ENCODE measurements at regions not wholly inside any gene's neighbourhood (a gene's known extent, or its start where the extent isn't known, plus 50 kb on each side); places are given as distances from the start of the nearest gene placed in this dataset.

- TF ChIP-seq POLR2A (IDR thresholded peaks at IDR 0.05) (no peak), CTCF (IDR thresholded peaks at IDR 0.05) (no peak)
These were observed 112.4 kb upstream of the SLC38A4 start for GRCh38 chr12:46938071-46938678.

Measured in Peyer's patch (tissue), 4 donors.